PFSK-1 (cell line): ENCODE measurements at regions not wholly inside any gene's neighbourhood (a gene's known extent, or its start where the extent isn't known, plus 50 kb on each side); places are given as distances from the start of the nearest gene placed in this dataset.

Source experiments
- POLR2AphosphoS5 ChIP-seq: IDR thresholded peaks from 2 replicates; pipeline ENCODE4 v1.6.1; 2012; ENCODE audit warnings: low read depth, mild to moderate bottlenecking, control low read depth, low read length, moderate library complexity
- SIN3A ChIP-seq: IDR thresholded peaks from 2 replicates; pipeline ENCODE4 v1.6.1; 2012; ENCODE audit warnings: mild to moderate bottlenecking, low read length, moderate library complexity, borderline replicate concordance; ENCODE audit not compliant: insufficient read depth

DNA sequence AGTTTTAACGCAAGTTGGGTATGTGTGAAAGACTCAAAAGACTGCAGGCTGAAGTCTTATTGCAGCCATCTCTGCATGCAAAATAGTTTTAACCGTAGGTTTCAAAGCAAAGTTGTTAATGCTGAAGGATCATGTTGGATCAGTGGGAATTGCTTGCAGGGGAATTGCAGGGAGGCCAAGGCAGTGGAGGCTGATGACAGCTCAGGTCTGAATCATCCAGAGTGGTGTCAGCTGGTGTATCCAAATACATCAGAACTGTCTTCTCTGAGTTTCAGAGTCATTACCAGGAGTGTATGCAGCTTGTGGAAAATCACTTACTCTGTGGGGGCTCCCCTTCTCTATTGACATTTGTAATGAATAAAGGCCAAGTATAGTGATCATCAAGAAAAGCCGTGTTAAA, 435.7 kb downstream of the SH3GL2 start:
- TF ChIP-seq POLR2AphosphoS5, result no peak
- TF ChIP-seq SIN3A, result no peak
